SK-N-MC (cell line): ENCODE measurements at regions not wholly inside any gene's neighbourhood (a gene's known extent, or its start where the extent isn't known, plus 50 kb on each side); places are given as distances from the start of the nearest gene placed in this dataset.

Experiments
- EZH2 ChIP-seq: fragments of 200-600 bp; sonication (generic); IDR thresholded peaks from one replicate; pipeline ENCODE4 v1.6.1; 2017; ENCODE audit warnings: antibody characterized with exemption
- FOXP2 ChIP-seq: optimal IDR thresholded peaks from 2 replicates; pipeline ENCODE3; 2011; ENCODE audit warnings: mild to moderate bottlenecking, moderate library complexity; ENCODE audit not compliant: insufficient read depth; ENCODE audit errors: extremely low read length, control extremely low read depth
- POLR2AphosphoS5 ChIP-seq: IDR thresholded peaks from 2 replicates; pipeline ENCODE4 v1.6.1; 2012; ENCODE audit warnings: mild to moderate bottlenecking, low read depth, low read length, borderline replicate concordance

- TF ChIP-seq EZH2 (no peak), POLR2AphosphoS5 (no peak), FOXP2 (no peak)
Measured at GRCh38 chrX:134174273-134174660, 62.7 kb upstream of the CCDC160 start.
